OCI-LY7 (cell line): ENCODE measurements at regions not wholly inside any gene's neighbourhood (a gene's known extent, or its start where the extent isn't known, plus 50 kb on each side); places are given as distances from the start of the nearest gene placed in this dataset.

Experiments used
- BruUV-seq: library from RNA; stranded (reverse); fragments of 400-500 nt; replicated peaks from 2 replicates; lab custom pipeline; 2021; lab: Mats Ljungman, UMichigan
- CTCF ChIA-PET: fragments of 300-600 bp; sonication (Branson Sonifier 250); formaldehyde crosslinking; loops from one replicate; lab custom pipeline; 2022; ENCODE audit warnings: antibody characterized with exemption; ENCODE audit not compliant: unreplicated experiment; lab: Charles Lee
- POLR2A ChIA-PET: fragments of 300-600 bp; sonication (Branson Sonifier 250); formaldehyde crosslinking; loops from one replicate; lab custom pipeline; 2022; ENCODE audit warnings: antibody characterized with exemption; lab: Charles Lee
- DNase-seq: peaks from one replicate; pipeline ENCODE4 v3.0.0-alpha.2; 2015; ENCODE audit warnings: low spot score
- H2AFZ ChIP-seq: fragments of 200-600 bp; sonication (generic), shearing (Covaris generic); 2 replicates; pipeline ENCODE4 v1.6.1; 2014; ENCODE audit warnings: mild to moderate bottlenecking, antibody characterized with exemption, low read length, moderate library complexity
- H3K27ac ChIP-seq: fragments of 200-600 bp; sonication (generic); 2 replicates; pipeline ENCODE4 v1.5.1; 2014; ENCODE audit warnings: mixed run types, low read depth, mild to moderate bottlenecking, moderate library complexity, low read length, inconsistent platforms; ENCODE audit not compliant: poor library complexity, severe bottlenecking
- H3K36me3 ChIP-seq: fragments of 200-600 bp; sonication (generic); 2 replicates; pipeline ENCODE4 v1.6.1; 2014; ENCODE audit warnings: mild to moderate bottlenecking, antibody characterized with exemption, low read length, moderate library complexity, mixed read lengths; ENCODE audit not compliant: insufficient read depth
- H3K4me1 ChIP-seq: fragments of 200-600 bp; sonication (generic); 2 replicates; pipeline ENCODE4 v1.5.1; 2014; ENCODE audit warnings: mild to moderate bottlenecking, low read length; ENCODE audit not compliant: insufficient read depth, poor library complexity, severe bottlenecking
- H3K4me2 ChIP-seq: fragments of 200-600 bp; sonication (generic); 2 replicates; pipeline ENCODE4 v1.6.1; 2014; ENCODE audit warnings: mild to moderate bottlenecking, low read length
- H3K4me3 ChIP-seq: fragments of 200-600 bp; sonication (generic); 2 replicates; pipeline ENCODE4 v1.5.1; 2014; ENCODE audit warnings: mild to moderate bottlenecking, low read depth, low read length; ENCODE audit not compliant: poor library complexity, severe bottlenecking
- H3K79me2 ChIP-seq: fragments of 200-600 bp; sonication (generic); 2 replicates; pipeline ENCODE4 v1.6.1; 2016; ENCODE audit warnings: low read depth, mild to moderate bottlenecking, low read length, moderate library complexity, mixed read lengths; ENCODE audit not compliant: insufficient read depth
- H3K9me2 ChIP-seq: fragments of 200-600 bp; sonication (generic); 2 replicates; pipeline ENCODE4 v1.6.1; 2016; ENCODE audit warnings: mild to moderate bottlenecking, low read length, mixed read lengths; ENCODE audit not compliant: insufficient read depth
- H3K9me3 ChIP-seq: fragments of 200-600 bp; sonication (generic); 2 replicates; pipeline ENCODE4 v1.6.1; 2014; ENCODE audit warnings: mild to moderate bottlenecking, mixed run types, low read length, mixed read lengths
- H4K20me1 ChIP-seq: fragments of 200-600 bp; sonication (generic); 2 replicates; pipeline ENCODE4 v1.6.1; 2014; ENCODE audit warnings: mild to moderate bottlenecking, antibody characterized with exemption, low read length, moderate library complexity, mixed read lengths; ENCODE audit not compliant: insufficient read depth
- EZH2phosphoT487 ChIP-seq: fragments of 200-600 bp; sonication (generic); IDR thresholded peaks from 2 replicates; pipeline ENCODE4 v1.6.1; 2018; ENCODE audit warnings: low read depth, borderline replicate concordance, mild to moderate bottlenecking, mixed run types, antibody characterized with exemption, low read length, moderate library complexity, mixed read lengths
- intact Hi-C: fragments of 100-400 bp; cut with micrococcal nuclease; formaldehyde crosslinking; loops from one replicate; pipeline ENCODE4 v1.10.0; 2022; ENCODE audit not compliant: unreplicated experiment
- TF ChIP-seq, protein P1 (sequence below): fragments of 200-600 bp; sonication (generic); conservative IDR thresholded peaks from 2 replicates; pipeline ENCODE4 v1.5.1; 2014; ENCODE audit warnings: mild to moderate bottlenecking, antibody characterized with exemption, low read length, moderate library complexity, mixed read lengths

DNA sequence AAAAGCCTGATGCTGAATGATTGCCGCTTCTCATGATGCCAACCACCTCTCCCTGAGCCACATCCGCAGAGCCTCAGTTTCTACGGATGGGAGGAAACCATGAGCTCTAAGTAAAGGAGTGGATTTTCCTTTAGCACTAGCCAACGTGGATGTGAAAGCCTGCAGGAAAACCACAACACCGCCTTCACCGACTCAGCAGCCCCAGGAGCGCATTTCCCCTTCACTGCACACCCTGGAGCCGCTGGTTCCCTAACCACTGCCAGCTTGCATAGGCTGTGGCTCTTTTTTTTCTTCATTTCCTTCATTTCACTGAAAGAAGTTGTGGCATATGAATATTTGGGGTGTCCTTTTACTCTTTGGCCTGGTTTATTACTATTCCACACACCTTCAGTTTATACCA is 50.5 kb upstream of the SSTR4 start:
- ChIA-PET POLR2A (interaction anchor here (1.0 kb wide), 1 partner anchor 9 kb away, joined by 3 read pairs; no protein-coding TSS in a partner anchor), CTCF (no interaction called here)
- DNase-seq = no peak
- no TSS peak for BruUV-seq
- no peaks in the 10 kb centered on the region for H3K4me1 ChIP-seq
- H3K9me2 ChIP-seq = no peaks in the 10 kb centered on the region
- H3K9me3 ChIP-seq = no peaks in the 10 kb centered on the region
- intact Hi-C loops = no loop called here
- H3K4me3 ChIP-seq = no peak overlapping the region
- H2AFZ ChIP-seq = no peak overlapping the region
- no peaks in the 10 kb centered on the region for H3K36me3 ChIP-seq
- H3K27ac ChIP-seq = no peak overlapping the region
- no peaks in the 10 kb centered on the region for H4K20me1 ChIP-seq
- TF ChIP-seq EZH2phosphoT487 = no peak
- TF ChIP-seq, protein P1, sequence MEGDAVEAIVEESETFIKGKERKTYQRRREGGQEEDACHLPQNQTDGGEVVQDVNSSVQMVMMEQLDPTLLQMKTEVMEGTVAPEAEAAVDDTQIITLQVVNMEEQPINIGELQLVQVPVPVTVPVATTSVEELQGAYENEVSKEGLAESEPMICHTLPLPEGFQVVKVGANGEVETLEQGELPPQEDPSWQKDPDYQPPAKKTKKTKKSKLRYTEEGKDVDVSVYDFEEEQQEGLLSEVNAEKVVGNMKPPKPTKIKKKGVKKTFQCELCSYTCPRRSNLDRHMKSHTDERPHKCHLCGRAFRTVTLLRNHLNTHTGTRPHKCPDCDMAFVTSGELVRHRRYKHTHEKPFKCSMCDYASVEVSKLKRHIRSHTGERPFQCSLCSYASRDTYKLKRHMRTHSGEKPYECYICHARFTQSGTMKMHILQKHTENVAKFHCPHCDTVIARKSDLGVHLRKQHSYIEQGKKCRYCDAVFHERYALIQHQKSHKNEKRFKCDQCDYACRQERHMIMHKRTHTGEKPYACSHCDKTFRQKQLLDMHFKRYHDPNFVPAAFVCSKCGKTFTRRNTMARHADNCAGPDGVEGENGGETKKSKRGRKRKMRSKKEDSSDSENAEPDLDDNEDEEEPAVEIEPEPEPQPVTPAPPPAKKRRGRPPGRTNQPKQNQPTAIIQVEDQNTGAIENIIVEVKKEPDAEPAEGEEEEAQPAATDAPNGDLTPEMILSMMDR = no peak
- H3K4me2 ChIP-seq = no peak overlapping the region
- H3K79me2 ChIP-seq = no peaks in the 10 kb centered on the region

DNA sequence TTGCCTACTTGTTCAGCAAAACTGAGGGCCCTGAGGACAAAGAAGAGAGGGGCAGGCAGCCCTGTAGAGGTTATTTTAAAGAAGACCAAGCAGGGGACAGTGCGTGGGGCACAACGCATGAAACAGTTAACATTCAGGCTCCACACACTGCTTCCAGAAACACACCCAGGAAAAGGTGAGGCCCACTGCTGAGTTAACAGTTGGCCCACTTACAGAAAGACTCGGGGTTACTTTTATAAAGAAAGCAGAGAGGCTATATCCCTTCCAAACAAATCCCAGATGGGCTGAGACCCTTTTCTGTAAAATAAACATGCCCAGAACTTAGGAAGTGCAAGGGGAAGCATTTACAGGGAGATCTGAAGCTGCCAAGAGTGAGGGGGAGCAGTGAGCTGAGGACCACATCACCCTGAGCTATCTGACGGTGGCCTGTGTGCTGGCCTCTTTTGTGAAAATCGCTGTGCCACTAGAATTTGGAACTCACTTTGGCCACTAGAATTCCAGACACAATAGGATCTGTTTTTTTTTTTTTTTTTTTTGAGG is 49.8 kb upstream of the SSTR4 start:
- BruUV-seq = no TSS peak
- intact Hi-C loops = no loop called here
- Histone ChIP-seq H3K4me3 (no peak overlapping the region), H3K9me2 (no peaks in the 10 kb centered on the region), H3K79me2 (no peaks in the 10 kb centered on the region), H3K27ac (no peak overlapping the region), H3K4me2 (no peak overlapping the region), H3K4me1 (no peaks in the 10 kb centered on the region), H3K9me3 (no peaks in the 10 kb centered on the region), H2AFZ (no peak overlapping the region), H4K20me1 (no peaks in the 10 kb centered on the region), H3K36me3 (no peaks in the 10 kb centered on the region)
- POLR2A ChIA-PET = interaction anchor here (1.0 kb wide), 1 partner anchor 9 kb away, joined by 3 read pairs; no protein-coding TSS in a partner anchor
- TF ChIP-seq, protein P1 = no peak
- no peak for TF ChIP-seq EZH2phosphoT487
- CTCF ChIA-PET = no interaction called here
- DNase-seq = no peak
